ENCODE measurements at regions not wholly inside any gene's neighbourhood (a gene's known extent, or its start where the extent isn't known, plus 50 kb on each side); places are given as distances from the start of the nearest gene placed in this dataset.

DNA sequence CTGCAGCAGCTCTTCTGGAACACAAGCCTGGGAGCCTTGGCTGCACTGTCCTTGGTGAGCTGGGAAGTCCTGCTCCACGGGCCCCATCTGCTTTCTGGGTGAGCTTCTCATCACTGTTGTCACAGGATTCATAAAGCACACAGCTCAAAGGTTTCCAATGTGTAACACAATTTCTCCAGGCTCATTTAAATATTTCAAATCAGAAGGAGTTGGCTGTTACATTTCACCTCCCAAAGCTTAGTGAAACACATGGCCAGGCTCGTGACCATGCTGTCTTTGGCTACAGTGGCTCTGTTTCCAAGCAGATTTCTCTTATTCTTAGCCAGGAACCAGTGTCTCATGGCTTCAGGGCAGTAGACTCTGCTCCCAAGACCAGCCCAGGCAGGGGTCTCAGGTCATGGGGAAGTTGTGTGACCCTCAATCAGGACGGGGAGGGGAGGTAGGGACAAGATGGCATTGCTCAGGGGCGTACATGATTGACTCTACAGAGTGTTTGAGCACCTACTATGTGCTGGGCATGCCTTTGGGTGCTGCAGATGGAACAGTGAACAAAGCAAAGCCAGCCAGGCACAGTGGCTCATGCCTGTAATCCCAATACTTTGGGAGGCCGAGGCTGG, 353.0 kb downstream of the NPHP4 start:
- TF ChIP-seq POLR2A (IDR thresholded peaks at IDR 0.05) (no peak), EP300 (IDR thresholded peaks at IDR 0.05) (no peak), CTCF (IDR thresholded peaks at IDR 0.05) (no peak), POLR2AphosphoS5 (IDR thresholded peaks at IDR 0.05) (no peak)
